Choroid plexus epithelial cell (primary cell): ENCODE measurements at regions not wholly inside any gene's neighbourhood (a gene's known extent, or its start where the extent isn't known, plus 50 kb on each side); places are given as distances from the start of the nearest gene placed in this dataset.

ENCODE experiments used
- DNase-seq: peaks from one replicate; pipeline ENCODE4 v3.0.0-alpha.2; 2010; ENCODE audit warnings: low read depth
- H3K4me3 ChIP-seq: 2 replicates; pipeline ENCODE4 v1.5.1; 2011; ENCODE audit warnings: low read depth, mild to moderate bottlenecking, control low read depth, low read length, moderate library complexity
- CTCF ChIP-seq: conservative IDR thresholded peaks from 2 replicates; pipeline ENCODE4 v1.5.1; 2011; ENCODE audit warnings: low read depth, mild to moderate bottlenecking, control low read depth, inconsistent platforms, low read length, moderate library complexity

GRCh38 chr5:42268630-42269029, 154.6 kb upstream of the GHR start:
- peak; percentile 39 for DNase-seq
- H3K4me3 ChIP-seq, result no peak overlapping the region
- TF ChIP-seq CTCF, result no peak

GRCh38 chr5:42270771-42271170, 152.5 kb upstream of the GHR start:
- TF ChIP-seq CTCF, result no peak
- DNase-seq, result no peak
- H3K4me3 ChIP-seq, result no peak overlapping the region

DNA sequence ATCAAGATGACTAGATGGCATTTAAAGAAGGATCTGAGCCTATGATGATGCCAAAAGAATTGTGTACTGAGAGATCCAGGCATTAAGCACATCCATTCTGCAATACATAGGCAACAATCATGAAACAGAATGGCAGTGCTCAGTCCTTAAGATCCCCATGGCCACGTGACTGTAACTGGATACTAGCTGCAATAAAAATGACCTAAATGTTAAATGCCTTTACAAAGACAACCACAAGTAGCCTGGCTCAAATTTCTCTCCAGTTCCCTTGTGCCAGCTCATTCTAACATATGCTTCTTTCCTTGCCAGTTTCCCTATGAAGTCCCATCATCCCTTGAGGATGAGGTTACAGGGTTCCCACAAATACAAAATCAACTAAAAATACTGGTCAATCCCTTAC, 148.3 kb upstream of the GHR start:
- peak; percentile 13 for DNase-seq
- TF ChIP-seq CTCF, result no peak
- no peak overlapping the region for H3K4me3 ChIP-seq

DNA sequence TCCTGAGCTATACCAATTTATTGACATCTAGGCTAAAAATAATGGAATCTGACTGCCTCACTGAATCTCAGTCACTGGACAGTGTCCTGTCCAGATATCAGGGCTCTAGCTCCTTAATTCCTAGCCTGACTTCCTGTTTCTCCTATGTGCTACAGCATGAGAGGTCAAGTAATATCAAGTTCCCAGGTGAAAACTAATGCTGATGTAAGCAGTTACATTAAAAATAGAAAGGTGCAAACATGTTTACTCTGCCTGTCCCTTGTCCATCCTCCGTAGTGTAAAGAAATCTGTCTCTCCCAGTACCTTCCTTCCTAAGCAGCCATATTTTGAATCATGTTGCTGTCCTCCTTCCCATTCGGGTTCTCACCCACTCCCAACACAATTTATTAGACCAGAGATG, 145.9 kb upstream of the GHR start:
- no peak overlapping the region for H3K4me3 ChIP-seq
- no peak for TF ChIP-seq CTCF
- DNase-seq, result no peak

- DNase-seq, result no peak
- no peak for TF ChIP-seq CTCF
Observed at GRCh38 chr5:42284584-42284983, 138.7 kb upstream of the GHR start.

GRCh38 chr5:42285230-42285629, 138.0 kb upstream of the GHR start:
- no peak overlapping the region for H3K4me3 ChIP-seq
- DNase-seq, result no peak
- TF ChIP-seq CTCF, result no peak

More at GRCh38 chr5:42284584-42284983, 138.7 kb upstream of the GHR start:
- no peak overlapping the region for H3K4me3 ChIP-seq

GRCh38 chr5:42300496-42300895, 122.7 kb upstream of the GHR start:
- DNase-seq, result no peak
- H3K4me3 ChIP-seq, result no peak overlapping the region
- TF ChIP-seq CTCF, result no peak
